Activated CD4-positive, alpha-beta memory T cell treated with anti-CD3 and anti-CD28 coated beads for 36 hours (primary cell): ENCODE measurements at regions not wholly inside any gene's neighbourhood (a gene's known extent, or its start where the extent isn't known, plus 50 kb on each side); places are given as distances from the start of the nearest gene placed in this dataset.

Experiments used
- CTCF ChIA-PET: fragments of 350-600 bp; sonication (Branson Sonifier 250); formaldehyde crosslinking; loops from one replicate; lab custom pipeline; 2021; ENCODE audit warnings: antibody characterized with exemption, inconsistent platforms; lab: Charles Lee
- POLR2A ChIA-PET: fragments of 350-600 bp; sonication (Branson Sonifier 250); formaldehyde crosslinking; loops from one replicate; lab custom pipeline; 2021; ENCODE audit warnings: antibody characterized with exemption; lab: Charles Lee
- DNase-seq: peaks from one replicate; pipeline ENCODE4 v3.0.0-alpha.2; 2020
- H3K27ac Mint-ChIP-seq: one replicate; pipeline ENCODE4 v1.8.0; 2021; ENCODE audit warnings: mixed read lengths
- H3K27me3 Mint-ChIP-seq: one replicate; pipeline ENCODE4 v1.8.0; 2021; ENCODE audit warnings: mixed read lengths
- H3K36me3 Mint-ChIP-seq: one replicate; pipeline ENCODE4 v1.8.0; 2021; ENCODE audit warnings: mixed read lengths
- H3K4me1 Mint-ChIP-seq: one replicate; pipeline ENCODE4 v1.8.0; 2021; ENCODE audit warnings: low read depth, mixed read lengths
- H3K4me3 Mint-ChIP-seq: one replicate; pipeline ENCODE4 v1.8.0; 2021; ENCODE audit warnings: mild to moderate bottlenecking, mixed read lengths
- H3K9me3 Mint-ChIP-seq: one replicate; pipeline ENCODE4 v1.8.0; 2021; ENCODE audit warnings: mixed read lengths
- intact Hi-C: fragments of 100-400 bp; cut with micrococcal nuclease; formaldehyde crosslinking; loops from one replicate; pipeline ENCODE4 v1.15.1; 2023

GRCh38 chr15:39286706-39287105, 294.2 kb upstream of the THBS1 start:
- H3K27ac Mint-ChIP-seq = no peak overlapping the region
- DNase-seq = no peak
- ChIA-PET POLR2A (no interaction called here), CTCF (no interaction called here)
- no peaks in the 10 kb centered on the region for H3K36me3 Mint-ChIP-seq
- no peaks in the 10 kb centered on the region for H3K4me1 Mint-ChIP-seq
- peaks cover 4% of the 10 kb centered on the region for H3K9me3 Mint-ChIP-seq
- intact Hi-C loops = no loop called here
- H3K27me3 Mint-ChIP-seq = peaks cover 14% of the 10 kb centered on the region
- no peak overlapping the region for H3K4me3 Mint-ChIP-seq

- Mint-ChIP-seq H3K36me3 (no peaks in the 10 kb centered on the region), H3K9me3 (peaks cover 9% of the 10 kb centered on the region), H3K4me1 (no peaks in the 10 kb centered on the region), H3K27ac (no peak overlapping the region), H3K27me3 (peaks cover 16% of the 10 kb centered on the region), H3K4me3 (no peak overlapping the region)
- ChIA-PET POLR2A (no interaction called here), CTCF (no interaction called here)
- no peak for DNase-seq
- intact Hi-C loops = no loop called here
These were observed 293.3 kb upstream of the THBS1 start for GRCh38 chr15:39287322-39288195.

GRCh38 chr15:39290711-39291435, 290.0 kb upstream of the THBS1 start:
- POLR2A ChIA-PET = no interaction called here
- intact Hi-C loops = no loop called here

GRCh38 chr15:39291690-39292089, 289.2 kb upstream of the THBS1 start:
- H3K9me3 Mint-ChIP-seq = peaks cover 10% of the 10 kb centered on the region
- no peaks in the 10 kb centered on the region for H3K36me3 Mint-ChIP-seq
- ChIA-PET POLR2A (no interaction called here), CTCF (no interaction called here)
- no peak overlapping the region for H3K4me3 Mint-ChIP-seq
- intact Hi-C loops = no loop called here
- H3K27ac Mint-ChIP-seq = no peak overlapping the region
- DNase-seq = no peak
- peaks cover 14% of the 10 kb centered on the region for H3K27me3 Mint-ChIP-seq
- no peaks in the 10 kb centered on the region for H3K4me1 Mint-ChIP-seq

More at GRCh38 chr15:39290711-39291435, 290.0 kb upstream of the THBS1 start:
- Mint-ChIP-seq H3K36me3 (no peaks in the 10 kb centered on the region), H3K4me3 (no peak overlapping the region), H3K27me3 (peaks cover 18% of the 10 kb centered on the region), H3K27ac (no peak overlapping the region), H3K9me3 (peaks cover 10% of the 10 kb centered on the region), H3K4me1 (no peaks in the 10 kb centered on the region)
- DNase-seq = no peak
- CTCF ChIA-PET = no interaction called here

- Mint-ChIP-seq H3K27ac (no peak overlapping the region), H3K36me3 (no peaks in the 10 kb centered on the region), H3K27me3 (peaks cover 13% of the 10 kb centered on the region), H3K4me1 (no peaks in the 10 kb centered on the region), H3K4me3 (no peak overlapping the region), H3K9me3 (peaks cover 6% of the 10 kb centered on the region)
- ChIA-PET CTCF (no interaction called here), POLR2A (no interaction called here)
- intact Hi-C loops = no loop called here
- no peak for DNase-seq
These were observed 283.9 kb upstream of the THBS1 start for GRCh38 chr15:39296955-39297354.

DNA sequence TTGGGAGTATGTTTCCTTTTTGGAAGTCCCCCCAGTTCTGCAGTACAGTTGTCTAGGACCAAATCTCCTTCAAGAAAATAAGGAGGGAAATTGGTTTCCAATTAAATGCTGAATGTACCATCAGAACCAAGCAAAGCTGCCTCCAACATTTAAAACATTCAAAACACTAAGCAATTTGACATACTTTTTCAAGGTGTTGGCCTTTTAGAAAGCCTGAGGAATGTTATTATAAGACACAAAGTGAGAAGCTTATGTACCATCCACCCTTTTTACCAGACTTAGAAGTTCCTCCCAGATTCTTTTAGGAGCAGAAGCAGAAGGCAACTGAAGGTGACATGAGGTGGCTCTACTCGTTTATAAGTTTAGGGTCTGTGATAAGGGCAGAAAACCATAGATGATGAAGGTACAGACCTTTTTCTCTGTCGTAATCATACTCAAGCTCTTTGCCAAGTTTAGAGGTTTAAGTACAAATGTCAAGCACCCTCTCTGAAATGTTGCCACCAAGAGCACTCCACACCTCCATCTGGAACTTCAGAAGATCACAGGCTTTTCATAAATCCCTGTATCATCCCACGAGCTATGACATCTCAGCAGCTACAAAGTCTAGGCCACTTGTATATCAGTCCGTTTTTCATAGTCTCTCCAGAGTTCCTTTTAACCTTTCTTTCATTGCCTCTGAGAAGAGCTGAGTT, 282.5 kb upstream of the THBS1 start:
- intact Hi-C loops = no loop called here
- H3K4me1 Mint-ChIP-seq = no peaks in the 10 kb centered on the region
- no peak overlapping the region for H3K27ac Mint-ChIP-seq
- POLR2A ChIA-PET = no interaction called here
- no peak overlapping the region for H3K4me3 Mint-ChIP-seq
- DNase-seq = no peak
- no peaks in the 10 kb centered on the region for H3K36me3 Mint-ChIP-seq
- peaks cover 15% of the 10 kb centered on the region for H3K27me3 Mint-ChIP-seq
- CTCF ChIA-PET = no interaction called here
- no peaks in the 10 kb centered on the region for H3K9me3 Mint-ChIP-seq

DNA sequence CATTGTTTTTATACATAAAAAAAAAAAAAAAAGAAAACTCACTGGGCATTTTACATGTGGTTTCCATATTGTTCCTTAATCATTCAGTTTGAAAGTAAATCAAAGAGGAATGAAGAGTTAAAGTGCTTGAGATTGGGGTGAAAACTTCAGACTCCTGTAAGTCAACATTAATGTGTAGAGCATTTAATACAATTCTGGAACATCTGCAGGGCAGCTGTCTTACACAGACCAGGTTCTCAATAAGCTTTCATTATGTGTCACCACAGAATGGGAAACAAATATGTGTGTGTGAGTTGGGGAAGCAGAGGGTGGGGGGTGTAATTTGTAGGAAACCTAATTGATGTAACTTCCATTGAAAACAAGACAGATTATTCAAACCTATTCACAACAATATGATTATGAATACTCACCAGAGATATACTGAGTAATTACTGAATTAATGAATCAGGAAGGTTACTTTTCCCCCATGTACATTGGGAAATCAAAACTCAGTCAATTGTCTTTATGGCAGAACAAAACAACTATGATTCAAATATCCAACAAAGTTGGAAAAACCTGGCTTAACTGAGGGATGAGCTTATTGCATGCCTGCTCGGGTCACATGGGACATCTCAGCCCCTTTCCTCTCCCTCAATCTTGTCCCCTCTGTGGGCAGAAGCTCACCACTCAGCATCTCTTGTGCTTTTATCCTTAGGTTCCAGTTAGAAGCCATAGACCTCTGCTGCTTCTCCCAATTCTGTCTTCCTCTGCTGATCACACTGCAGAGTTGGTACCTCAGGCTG, 281.2 kb upstream of the THBS1 start:
- H3K4me1 Mint-ChIP-seq = no peaks in the 10 kb centered on the region
- no peak overlapping the region for H3K27ac Mint-ChIP-seq
- DNase-seq = no peak
- intact Hi-C loops = no loop called here
- CTCF ChIA-PET = no interaction called here
- no peaks in the 10 kb centered on the region for H3K9me3 Mint-ChIP-seq
- POLR2A ChIA-PET = no interaction called here
- no peaks in the 10 kb centered on the region for H3K36me3 Mint-ChIP-seq
- no peak overlapping the region for H3K4me3 Mint-ChIP-seq
- peaks cover 11% of the 10 kb centered on the region for H3K27me3 Mint-ChIP-seq

- intact Hi-C loops = no loop called here
- DNase-seq = no peak
- POLR2A ChIA-PET = no interaction called here
- CTCF ChIA-PET = no interaction called here
- H3K27me3 Mint-ChIP-seq = peaks cover 14% of the 10 kb centered on the region
- no peak overlapping the region for H3K27ac Mint-ChIP-seq
- H3K9me3 Mint-ChIP-seq = no peaks in the 10 kb centered on the region
- no peak overlapping the region for H3K4me3 Mint-ChIP-seq
- no peaks in the 10 kb centered on the region for H3K4me1 Mint-ChIP-seq
- no peaks in the 10 kb centered on the region for H3K36me3 Mint-ChIP-seq
These were observed 280.3 kb upstream of the THBS1 start for GRCh38 chr15:39300451-39301153.

DNA sequence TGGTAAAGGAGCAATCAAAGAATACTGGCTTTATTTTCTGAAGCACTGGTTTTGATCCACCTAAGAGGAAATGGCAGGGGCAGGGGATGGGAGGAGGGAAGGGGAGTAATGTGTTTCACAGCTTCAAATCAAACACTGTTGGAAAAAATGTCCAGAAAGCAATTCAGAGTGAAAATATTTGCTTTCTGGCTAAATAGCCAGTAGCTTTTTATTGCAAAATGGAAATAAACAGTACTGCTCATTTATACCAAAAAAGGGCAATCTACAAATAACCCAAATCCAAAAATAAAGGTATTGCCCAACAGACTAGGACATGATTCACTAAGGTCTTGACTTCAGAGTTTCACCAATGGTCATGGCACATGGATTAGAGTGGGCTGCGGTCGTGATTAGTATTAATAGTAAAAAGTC, 279.3 kb upstream of the THBS1 start:
- intact Hi-C loops = no loop called here
- Mint-ChIP-seq H3K4me1 (no peaks in the 10 kb centered on the region), H3K27ac (no peak overlapping the region), H3K27me3 (peaks cover 12% of the 10 kb centered on the region), H3K4me3 (no peak overlapping the region), H3K9me3 (no peaks in the 10 kb centered on the region), H3K36me3 (no peaks in the 10 kb centered on the region)
- POLR2A ChIA-PET = no interaction called here
- CTCF ChIA-PET = no interaction called here
- DNase-seq = no peak

GRCh38 chr15:39302936-39303335, 277.9 kb upstream of the THBS1 start:
- Mint-ChIP-seq H3K27me3 (peaks cover 12% of the 10 kb centered on the region), H3K36me3 (no peaks in the 10 kb centered on the region), H3K9me3 (no peaks in the 10 kb centered on the region), H3K27ac (no peak overlapping the region), H3K4me1 (no peaks in the 10 kb centered on the region), H3K4me3 (no peak overlapping the region)
- no peak for DNase-seq
- ChIA-PET POLR2A (no interaction called here), CTCF (no interaction called here)
- intact Hi-C loops = no loop called here

DNA sequence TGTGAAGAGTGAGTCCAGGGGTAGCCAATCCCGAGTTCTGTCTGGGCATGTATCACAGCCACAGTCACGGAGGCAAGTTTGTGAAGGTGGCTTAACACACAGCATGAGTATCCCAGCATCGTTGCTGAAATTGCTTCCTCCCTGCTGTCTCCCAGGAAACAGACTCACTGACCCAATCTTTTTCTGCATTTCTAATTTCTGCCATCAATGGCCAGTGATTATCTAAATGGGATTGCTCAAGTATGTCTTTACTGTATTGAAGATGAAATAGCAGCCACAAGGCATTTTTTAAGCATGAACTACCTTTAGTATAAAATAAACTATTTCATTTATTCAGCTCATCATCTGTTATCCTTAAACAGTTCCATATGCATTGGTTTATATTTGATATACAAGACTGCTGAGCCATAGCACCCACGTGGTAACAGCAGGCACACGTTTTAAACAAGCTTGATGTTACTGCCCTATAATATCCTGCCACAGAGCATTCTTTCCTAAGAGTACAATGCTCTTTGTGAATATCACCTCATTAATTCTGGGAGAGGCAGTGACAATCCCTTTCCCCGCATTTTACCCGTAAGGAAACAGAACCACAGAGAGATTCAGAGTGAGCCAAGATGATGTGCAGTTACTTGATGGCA, 276.6 kb upstream of the THBS1 start:
- ChIA-PET CTCF (no interaction called here), POLR2A (no interaction called here)
- Mint-ChIP-seq H3K4me3 (no peak overlapping the region), H3K27me3 (peaks cover 11% of the 10 kb centered on the region), H3K36me3 (no peaks in the 10 kb centered on the region), H3K9me3 (no peaks in the 10 kb centered on the region), H3K4me1 (no peaks in the 10 kb centered on the region), H3K27ac (no peak overlapping the region)
- DNase-seq = no peak
- intact Hi-C loops = no loop called here
